ENCODE measurements at regions not wholly inside any gene's neighbourhood (a gene's known extent, or its start where the extent isn't known, plus 50 kb on each side); places are given as distances from the start of the nearest gene placed in this dataset.

DNA sequence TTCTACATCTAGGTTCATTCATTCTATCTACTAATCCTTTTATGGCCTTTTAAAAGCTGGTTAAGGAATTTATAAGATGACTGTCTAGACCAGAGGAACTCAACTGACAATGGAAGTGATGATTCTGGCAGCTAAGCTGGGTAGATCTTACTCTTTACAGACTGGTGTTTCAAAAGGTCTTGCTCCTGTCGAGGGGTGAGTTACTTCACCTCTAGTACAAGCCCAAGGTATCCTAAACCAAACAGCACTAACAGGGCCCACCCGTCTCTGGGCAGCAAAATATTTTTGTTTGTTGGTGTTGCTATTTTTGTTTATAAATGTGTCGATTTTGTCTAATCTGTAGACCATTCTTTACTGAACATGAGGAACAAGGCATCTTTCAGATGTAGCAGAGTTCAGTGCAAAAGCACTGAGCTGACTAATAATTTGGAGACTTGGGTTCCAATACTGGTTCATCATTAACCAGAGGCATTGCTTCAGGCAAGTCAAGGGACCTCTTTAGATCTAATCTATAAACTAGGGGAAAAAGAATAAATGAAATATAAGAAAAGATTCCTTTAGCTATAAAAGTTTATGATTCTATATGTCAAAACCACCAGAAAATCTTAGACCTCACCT, 90.3 kb upstream of the FRG1 start:
- DNase-seq, result no peak
- Histone ChIP-seq H3K4me2 (ENCODE audit: low read depth, low read length) (no peak overlapping the region), H3K18ac (ENCODE audit: low read depth, low read length) (no peak overlapping the region), H2BK20ac (ENCODE audit: low read depth, low read length) (no peak overlapping the region), H3K27me3 (ENCODE audit: control insufficient read depth, insufficient read depth, low read length) (no peaks in the 10 kb centered on the region), H3K9me1 (ENCODE audit: insufficient read depth, low read length) (no peaks in the 10 kb centered on the region), H3K4me3 (ENCODE audit: insufficient read depth, low read depth, low read length) (no peak overlapping the region), H2AFZ (replicated peaks; ENCODE audit: low read length, poor library complexity) (no peak overlapping the region), H3K36me3 (ENCODE audit: control insufficient read depth, insufficient read depth, low read length) (no peaks in the 10 kb centered on the region), H2BK5ac (ENCODE audit: low read depth, low read length, poor library complexity, severe bottlenecking) (no peak overlapping the region), H4K20me1 (ENCODE audit: insufficient read depth, low read length) (no peaks in the 10 kb centered on the region), H4K5ac (ENCODE audit: low read depth, low read length) (no peak overlapping the region), H4K91ac (ENCODE audit: insufficient read depth, low read depth, low read length) (no peak overlapping the region), H3K56ac (ENCODE audit: extremely low read depth, insufficient read depth, low read length) (no peak overlapping the region), H4K8ac (ENCODE audit: low read depth in 2 of 2, low read length in 2 of 2) (no peak overlapping the region), H3K4ac (ENCODE audit: low read depth, low read length) (no peak overlapping the region), H3K9me3 (ENCODE audit: control insufficient read depth, insufficient read depth, low read length) (peaks cover 19% of the 10 kb centered on the region), H2AK9ac (replicated peaks; ENCODE audit: low read depth, low read length, poor library complexity) (no peak overlapping the region), H2BK15ac (ENCODE audit: low read depth, low read length) (no peak overlapping the region), H3K23ac (ENCODE audit: low read depth, low read length) (no peak overlapping the region), H3K27ac (ENCODE audit: insufficient read depth, low read length) (no peak overlapping the region), H3K4me1 (ENCODE audit: control insufficient read depth, insufficient read depth, low read length) (no peaks in the 10 kb centered on the region), H3K9ac (ENCODE audit: low read depth, low read length) (no peak overlapping the region), H2AK5ac (ENCODE audit: low read depth, low read length) (no peak overlapping the region), H3K79me1 (ENCODE audit: low read depth in 1 of 2, low read length in 2 of 2) (no peaks in the 10 kb centered on the region), H3K14ac (replicated peaks; ENCODE audit: low read depth, low read length) (no peak overlapping the region), H2BK120ac (ENCODE audit: low read depth, low read length) (no peak overlapping the region)
- ChIA-PET CTCF (interaction anchor here (0.6 kb wide), 1 partner anchor 115 kb away, joined by 3 read pairs; no protein-coding TSS in a partner anchor), POLR2A (ENCODE audit: unreplicated experiment) (no interaction called here)
- intact Hi-C loops (cut with micrococcal nuclease) (no loop called here), in situ Hi-C loops (cut with MboI; ENCODE audit: low sequenced_read_pairs) (no loop called here), dilution Hi-C loops (cut with HindIII; ENCODE audit: low sequenced_read_pairs, unreplicated experiment) (no loop called here)
- no CpG with 5 or more reads among the region's 3 CpGs for WGBS, 2 experiments (ENCODE audit: extremely low coverage in 2 of 2, insufficient read length in 1 of 2)
- no TSS peak for BruUV-seq (replicated peaks)
- TF ChIP-seq MAZ (IDR thresholded peaks at IDR 0.05; ENCODE audit: borderline replicate concordance, low read depth, low read length) (no peak), MAFK (IDR thresholded peaks at IDR 0.05; ENCODE audit: low read depth, low read length) (no peak), NFE2L2 (IDR thresholded peaks at IDR 0.05; ENCODE audit: low read depth, low read length) (no peak), FOS (IDR thresholded peaks at IDR 0.05; ENCODE audit: low read depth, low read length) (no peak), POLR2A (IDR thresholded peaks at IDR 0.05; ENCODE audit: low read depth, low read length) (no peak), RAD21 (IDR thresholded peaks at IDR 0.05; ENCODE audit: low read length) (no peak), RCOR1 (IDR thresholded peaks at IDR 0.05; ENCODE audit: insufficient replicate concordance, low read length) (no peak), ELK1 (IDR thresholded peaks at IDR 0.05; ENCODE audit: borderline replicate concordance, low read depth, low read length) (no peak), RFX5 (IDR thresholded peaks at IDR 0.05; ENCODE audit: low read depth, low read length) (no peak), SMC3 (IDR thresholded peaks at IDR 0.05; ENCODE audit: low read depth, low read length) (no peak), CEBPB (IDR thresholded peaks at IDR 0.05; ENCODE audit: low read depth, low read length) (no peak), CHD1 (IDR thresholded peaks at IDR 0.05; ENCODE audit: low read depth, low read length) (no peak), USF2 (IDR thresholded peaks at IDR 0.05; ENCODE audit: low read depth, low read length) (no peak), BHLHE40 (IDR thresholded peaks at IDR 0.05; ENCODE audit: low read depth, low read length) (no peak), MXI1 (IDR thresholded peaks at IDR 0.05; ENCODE audit: borderline replicate concordance, low read depth, low read length) (no peak)
- TF ChIP-seq, protein P1, sequence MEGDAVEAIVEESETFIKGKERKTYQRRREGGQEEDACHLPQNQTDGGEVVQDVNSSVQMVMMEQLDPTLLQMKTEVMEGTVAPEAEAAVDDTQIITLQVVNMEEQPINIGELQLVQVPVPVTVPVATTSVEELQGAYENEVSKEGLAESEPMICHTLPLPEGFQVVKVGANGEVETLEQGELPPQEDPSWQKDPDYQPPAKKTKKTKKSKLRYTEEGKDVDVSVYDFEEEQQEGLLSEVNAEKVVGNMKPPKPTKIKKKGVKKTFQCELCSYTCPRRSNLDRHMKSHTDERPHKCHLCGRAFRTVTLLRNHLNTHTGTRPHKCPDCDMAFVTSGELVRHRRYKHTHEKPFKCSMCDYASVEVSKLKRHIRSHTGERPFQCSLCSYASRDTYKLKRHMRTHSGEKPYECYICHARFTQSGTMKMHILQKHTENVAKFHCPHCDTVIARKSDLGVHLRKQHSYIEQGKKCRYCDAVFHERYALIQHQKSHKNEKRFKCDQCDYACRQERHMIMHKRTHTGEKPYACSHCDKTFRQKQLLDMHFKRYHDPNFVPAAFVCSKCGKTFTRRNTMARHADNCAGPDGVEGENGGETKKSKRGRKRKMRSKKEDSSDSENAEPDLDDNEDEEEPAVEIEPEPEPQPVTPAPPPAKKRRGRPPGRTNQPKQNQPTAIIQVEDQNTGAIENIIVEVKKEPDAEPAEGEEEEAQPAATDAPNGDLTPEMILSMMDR (conservative IDR thresholded peaks at IDR 0.05; ENCODE audit: low read depth, low read length), result no peak
- ATAC-seq (ENCODE audit: low read depth), result no peak

Measured in IMR-90 (cell line).